ENCODE measurements at regions not wholly inside any gene's neighbourhood (a gene's known extent, or its start where the extent isn't known, plus 50 kb on each side); places are given as distances from the start of the nearest gene placed in this dataset.

DNA sequence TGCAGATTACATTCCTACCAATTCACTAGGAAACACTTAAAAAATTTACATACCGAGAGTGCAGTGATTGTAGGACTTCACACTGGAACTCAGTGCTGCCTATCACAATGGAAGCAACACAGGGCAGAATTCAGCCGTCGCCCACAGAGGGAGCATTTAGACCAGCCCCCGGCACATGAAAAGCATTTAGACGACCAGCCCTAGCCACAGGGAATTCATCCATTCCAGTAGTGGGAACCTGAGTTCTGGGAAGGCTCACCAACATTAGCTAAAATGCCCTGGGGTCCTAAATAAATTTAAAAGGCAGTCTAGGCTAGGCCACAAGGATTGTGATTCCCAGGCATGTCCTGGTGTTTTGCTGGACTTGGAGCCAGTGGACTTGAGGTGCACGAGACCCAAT, 155.2 kb downstream of the LIG4 start:
- TF ChIP-seq CTCF (IDR thresholded peaks at IDR 0.05) (no peak), POLR2AphosphoS5 (IDR thresholded peaks at IDR 0.05) (no peak), POLR2A (IDR thresholded peaks at IDR 0.05) (no peak), EP300 (IDR thresholded peaks at IDR 0.05) (no peak)
